ENCODE measurements at regions not wholly inside any gene's neighbourhood (a gene's known extent, or its start where the extent isn't known, plus 50 kb on each side); places are given as distances from the start of the nearest gene placed in this dataset.

DNA sequence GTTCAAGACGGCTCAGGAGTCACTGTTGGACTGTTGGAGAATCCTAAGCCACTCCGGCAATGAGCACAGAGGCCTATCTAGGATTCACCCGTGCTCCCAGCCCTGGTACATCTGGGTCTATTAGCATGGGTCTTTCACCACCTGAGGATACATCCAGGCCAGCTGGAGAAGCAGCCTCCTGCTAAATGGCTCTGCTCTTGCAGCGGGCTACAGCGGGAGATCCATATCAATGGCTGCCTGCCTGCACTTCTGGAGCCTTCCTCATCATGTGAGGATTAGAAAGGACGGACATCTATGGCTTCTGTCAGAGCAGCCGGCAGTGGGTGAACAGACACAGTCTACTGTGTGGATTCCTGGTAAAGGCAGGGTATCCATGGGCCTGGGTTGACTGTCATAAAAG is 357.4 kb downstream of the MLLT3 start:
- no peaks in the 10 kb centered on the region for H3K27me3 ChIP-seq (replicated peaks in 1 of 4; ENCODE audit: control extremely low read depth in 1 of 4, control insufficient read depth in 3 of 4, insufficient read depth in 4 of 4, low read length in 3 of 4)
- Mint-ChIP-seq H3K27ac (no peak overlapping the region), H3K9me3 (ENCODE audit: insufficient read depth) (peaks cover 4% of the 10 kb centered on the region), H3K4me3 (no peak overlapping the region), H3K27me3 (no peaks in the 10 kb centered on the region), H3K4me1 (no peaks in the 10 kb centered on the region)
- ChIA-PET POLR2A (no interaction called here), CTCF (no interaction called here)
- H3K79me2 ChIP-seq (ENCODE audit: control insufficient read depth, insufficient read depth, low read length) = no peaks in the 10 kb centered on the region
- H3K9ac ChIP-seq (ENCODE audit: low read length) = no peak overlapping the region
- TF ChIP-seq, protein P1, sequence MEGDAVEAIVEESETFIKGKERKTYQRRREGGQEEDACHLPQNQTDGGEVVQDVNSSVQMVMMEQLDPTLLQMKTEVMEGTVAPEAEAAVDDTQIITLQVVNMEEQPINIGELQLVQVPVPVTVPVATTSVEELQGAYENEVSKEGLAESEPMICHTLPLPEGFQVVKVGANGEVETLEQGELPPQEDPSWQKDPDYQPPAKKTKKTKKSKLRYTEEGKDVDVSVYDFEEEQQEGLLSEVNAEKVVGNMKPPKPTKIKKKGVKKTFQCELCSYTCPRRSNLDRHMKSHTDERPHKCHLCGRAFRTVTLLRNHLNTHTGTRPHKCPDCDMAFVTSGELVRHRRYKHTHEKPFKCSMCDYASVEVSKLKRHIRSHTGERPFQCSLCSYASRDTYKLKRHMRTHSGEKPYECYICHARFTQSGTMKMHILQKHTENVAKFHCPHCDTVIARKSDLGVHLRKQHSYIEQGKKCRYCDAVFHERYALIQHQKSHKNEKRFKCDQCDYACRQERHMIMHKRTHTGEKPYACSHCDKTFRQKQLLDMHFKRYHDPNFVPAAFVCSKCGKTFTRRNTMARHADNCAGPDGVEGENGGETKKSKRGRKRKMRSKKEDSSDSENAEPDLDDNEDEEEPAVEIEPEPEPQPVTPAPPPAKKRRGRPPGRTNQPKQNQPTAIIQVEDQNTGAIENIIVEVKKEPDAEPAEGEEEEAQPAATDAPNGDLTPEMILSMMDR (IDR thresholded peaks at IDR 0.05) = no peak
- no peak for TF ChIP-seq EZH2 (IDR thresholded peaks at IDR 0.05; ENCODE audit: borderline replicate concordance, insufficient read depth, low read depth, low read length, poor library complexity, severe bottlenecking)
- no peak overlapping the region for H3K4me3 ChIP-seq (ENCODE audit: control extremely low read depth in 1 of 5, extremely low read depth in 1 of 5, insufficient read depth in 1 of 5, low read depth in 2 of 5, low read length in 4 of 5)
- no peaks in the 10 kb centered on the region for H3K4me1 ChIP-seq (ENCODE audit: control insufficient read depth in 2 of 2, insufficient read depth in 2 of 2, low read length in 2 of 2)
- DNase-seq (no peak), ATAC-seq (ENCODE audit: low read depth) (no peak)
- intact Hi-C loops (cut with micrococcal nuclease) = no loop called here
- H3K36me3 ChIP-seq (replicated peaks in 1 of 2; ENCODE audit: control extremely low read depth in 1 of 2, control insufficient read depth in 1 of 2, extremely low read depth in 1 of 2, insufficient read depth in 2 of 2, low read length in 1 of 2) = no peaks in the 10 kb centered on the region
- H4K20me1 ChIP-seq (ENCODE audit: control insufficient read depth, insufficient read depth, low read length, poor library complexity, severe bottlenecking) = no peaks in the 10 kb centered on the region
- H3K9me3 ChIP-seq (ENCODE audit: control extremely low read depth in 1 of 3, control insufficient read depth in 2 of 3, insufficient read depth in 1 of 3, low read length in 2 of 3) = peaks cover 0 to 4% (median 0%) of the 10 kb centered on the region in 3 donors
- 87% methylated on average over 7 of the region's 7 CpGs for WGBS (ENCODE audit: insufficient coverage)
- H3K4me2 ChIP-seq (replicated peaks; ENCODE audit: low read depth, low read length, poor library complexity, severe bottlenecking) = no peak overlapping the region
- no peak overlapping the region for H3K27ac ChIP-seq (ENCODE audit: low read length in 2 of 2)
- H2AFZ ChIP-seq (ENCODE audit: insufficient read depth, low read depth, low read length, poor library complexity, severe bottlenecking) = no peak overlapping the region

DNA sequence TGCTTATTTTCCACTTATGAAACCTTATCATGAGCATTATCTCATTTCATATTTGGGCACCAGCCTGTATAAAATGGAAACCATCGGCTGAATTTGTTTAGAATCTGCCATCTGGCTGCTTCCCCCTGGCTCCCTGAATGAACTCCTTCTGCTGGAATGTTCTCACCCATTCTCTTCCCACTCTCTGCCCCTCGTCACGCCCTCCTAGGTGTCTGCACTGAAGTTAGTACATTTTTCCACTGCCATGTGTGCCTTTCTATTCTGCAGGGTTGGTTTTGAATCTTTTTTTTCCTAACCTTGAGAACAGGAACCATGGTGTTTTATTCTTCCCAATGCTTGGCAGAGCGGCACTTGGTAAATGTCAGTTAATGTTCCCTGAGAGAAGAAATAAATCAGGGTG is 359.7 kb downstream of the MLLT3 start:
- no peaks in the 10 kb centered on the region for H3K27me3 ChIP-seq (replicated peaks in 1 of 4; ENCODE audit: control extremely low read depth in 1 of 4, control insufficient read depth in 3 of 4, insufficient read depth in 4 of 4, low read length in 3 of 4)
- DNase-seq (no peak), ATAC-seq (ENCODE audit: low read depth) (no peak)
- H3K4me1 ChIP-seq (ENCODE audit: control insufficient read depth in 2 of 2, insufficient read depth in 2 of 2, low read length in 2 of 2) = no peaks in the 10 kb centered on the region
- 100% methylated on average over 1 of the region's 4 CpGs for WGBS (ENCODE audit: insufficient coverage)
- H3K4me3 ChIP-seq (ENCODE audit: control extremely low read depth in 1 of 5, extremely low read depth in 1 of 5, insufficient read depth in 1 of 5, low read depth in 2 of 5, low read length in 4 of 5) = no peak overlapping the region
- H2AFZ ChIP-seq (ENCODE audit: insufficient read depth, low read depth, low read length, poor library complexity, severe bottlenecking) = no peak overlapping the region
- H3K9ac ChIP-seq (ENCODE audit: low read length) = no peak overlapping the region
- Mint-ChIP-seq H3K27ac (no peak overlapping the region), H3K4me3 (no peak overlapping the region), H3K4me1 (no peaks in the 10 kb centered on the region), H3K9me3 (ENCODE audit: insufficient read depth) (peaks cover 4% of the 10 kb centered on the region), H3K27me3 (no peaks in the 10 kb centered on the region)
- intact Hi-C loops (cut with micrococcal nuclease) = no loop called here
- H3K36me3 ChIP-seq (replicated peaks in 1 of 2; ENCODE audit: control extremely low read depth in 1 of 2, control insufficient read depth in 1 of 2, extremely low read depth in 1 of 2, insufficient read depth in 2 of 2, low read length in 1 of 2) = no peaks in the 10 kb centered on the region
- ChIA-PET CTCF (no interaction called here), POLR2A (no interaction called here)
- H3K4me2 ChIP-seq (replicated peaks; ENCODE audit: low read depth, low read length, poor library complexity, severe bottlenecking) = no peak overlapping the region
- H3K9me3 ChIP-seq (ENCODE audit: control extremely low read depth in 1 of 3, control insufficient read depth in 2 of 3, insufficient read depth in 1 of 3, low read length in 2 of 3) = peaks cover 0 to 4% (median 0%) of the 10 kb centered on the region in 3 donors
- no peaks in the 10 kb centered on the region for H3K79me2 ChIP-seq (ENCODE audit: control insufficient read depth, insufficient read depth, low read length)
- no peaks in the 10 kb centered on the region for H4K20me1 ChIP-seq (ENCODE audit: control insufficient read depth, insufficient read depth, low read length, poor library complexity, severe bottlenecking)
- no peak overlapping the region for H3K27ac ChIP-seq (ENCODE audit: low read length in 2 of 2)
- TF ChIP-seq EZH2 (IDR thresholded peaks at IDR 0.05; ENCODE audit: borderline replicate concordance, insufficient read depth, low read depth, low read length, poor library complexity, severe bottlenecking) = no peak
- TF ChIP-seq, protein P1 (IDR thresholded peaks at IDR 0.05) = no peak

Data from B cell (primary cell).